Keratinocyte (primary cell): ENCODE measurements at regions not wholly inside any gene's neighbourhood (a gene's known extent, or its start where the extent isn't known, plus 50 kb on each side); places are given as distances from the start of the nearest gene placed in this dataset.
"Not testable (repeated sequence)": the region's sequence is repeated elsewhere in the genome, so short reads cannot be mapped to it uniquely, and the experiment has no call there.

ENCODE experiments used
- DNase-seq: peaks from one replicate; pipeline ENCODE4 v3.0.0-alpha.2; 2011; ENCODE audit warnings: low read depth, missing footprints, low spot score
- FAIRE-seq: peaks from 2 replicates; lab custom pipeline; 2011; peaks lifted over from hg19 to GRCh38; lab: Jason Lieb, UNC
- H2AFZ ChIP-seq: 2 replicates; pipeline ENCODE4 v1.6.0; 2012; ENCODE audit warnings: low read length, control low read depth, inconsistent platforms; ENCODE audit not compliant: control insufficient read depth
- H3K27ac ChIP-seq: 2 replicates; pipeline ENCODE4 v1.5.1; 2011; ENCODE audit warnings: low read length; ENCODE audit not compliant: control insufficient read depth, insufficient read depth
- H3K27me3 ChIP-seq: 3 replicates; pipeline ENCODE4 v1.6.0; 2011; ENCODE audit warnings: low read length; ENCODE audit not compliant: control insufficient read depth, insufficient read depth; ENCODE audit errors: extremely low read depth
- H3K36me3 ChIP-seq, 2 experiments: 2 replicates in 1 of 2; 3 replicates in 1 of 2; pipeline ENCODE4 v1.5.1; 2011; ENCODE audit warnings: low read length in 2 of 2, mild to moderate bottlenecking in 1 of 2; ENCODE audit not compliant: control insufficient read depth in 2 of 2, insufficient read depth in 2 of 2; ENCODE audit errors: extremely low read depth in 1 of 2
- H3K4me1 ChIP-seq: 3 replicates; pipeline ENCODE4 v1.5.1; 2011; ENCODE audit warnings: low read length; ENCODE audit not compliant: control insufficient read depth, insufficient read depth; ENCODE audit errors: extremely low read depth
- H3K4me2 ChIP-seq: 3 replicates; pipeline ENCODE4 v1.6.0; 2011; ENCODE audit warnings: low read depth, low read length; ENCODE audit not compliant: control insufficient read depth, insufficient read depth; ENCODE audit errors: extremely low read depth
- H3K4me3 ChIP-seq, 3 experiments: fragments of 200-600 bp in 1 of 3; sonication (generic) in 1 of 3; 2 replicates in 2 of 3; 3 replicates in 1 of 3; pipeline ENCODE4 v1.5.1; 2011 to 2016; ENCODE audit warnings: low read length in 3 of 3, mild to moderate bottlenecking in 3 of 3, control low read depth in 2 of 3, inconsistent platforms in 1 of 3, low read depth in 1 of 3, mixed read lengths in 1 of 3, mixed run types in 1 of 3, moderate library complexity in 1 of 3; ENCODE audit not compliant: control insufficient read depth in 2 of 3, insufficient read depth in 2 of 3; ENCODE audit errors: extremely low read depth in 1 of 3
- H3K79me2 ChIP-seq: 2 replicates; pipeline ENCODE4 v1.6.0; 2012; ENCODE audit warnings: low read length; ENCODE audit not compliant: control insufficient read depth, insufficient read depth
- H3K9ac ChIP-seq: 3 replicates; pipeline ENCODE4 v1.6.0; 2011; ENCODE audit warnings: low read length; ENCODE audit not compliant: control insufficient read depth, insufficient read depth; ENCODE audit errors: extremely low read depth
- H3K9me1 ChIP-seq: 3 replicates; pipeline ENCODE4 v1.6.0; 2011; ENCODE audit warnings: low read length; ENCODE audit not compliant: control insufficient read depth, insufficient read depth; ENCODE audit errors: extremely low read depth
- H3K9me3 ChIP-seq: 2 replicates; pipeline ENCODE4 v1.5.1; 2012; ENCODE audit warnings: low read depth, low read length; ENCODE audit not compliant: control insufficient read depth
- H4K20me1 ChIP-seq: 3 replicates; pipeline ENCODE4 v1.6.0; 2011; ENCODE audit warnings: low read length; ENCODE audit not compliant: control insufficient read depth, insufficient read depth; ENCODE audit errors: extremely low read depth
- EZH2 ChIP-seq: IDR thresholded peaks from one replicate; pipeline ENCODE4 v1.6.1; 2012; ENCODE audit warnings: inconsistent platforms, mild to moderate bottlenecking, low read length, moderate library complexity
- dilution Hi-C: fragments of 300-500 bp; cut with MboI; formaldehyde crosslinking; loops from one replicate; pipeline ENCODE4 v1.7.0; 2020; ENCODE audit warnings: low sequenced_read_pairs; ENCODE audit not compliant: extremely low pct_ligation_motif_present
- TF ChIP-seq, protein P1 (sequence below), 3 experiments: IDR thresholded peaks in 1 of 3; conservative IDR thresholded peaks in 1 of 3; optimal IDR thresholded peaks in 1 of 3; 2 replicates in 2 of 3; 3 replicates in 1 of 3; pipeline versions ENCODE3 to v1.5.1; 2011; ENCODE audit warnings: low read length in 3 of 3, mild to moderate bottlenecking in 3 of 3, moderate library complexity in 2 of 3, control low read depth in 1 of 3, inconsistent platforms in 1 of 3; ENCODE audit not compliant: insufficient read depth in 2 of 3; ENCODE audit errors: extremely low read depth in 1 of 3

- no peak for FAIRE-seq
- TF ChIP-seq, protein P1, sequence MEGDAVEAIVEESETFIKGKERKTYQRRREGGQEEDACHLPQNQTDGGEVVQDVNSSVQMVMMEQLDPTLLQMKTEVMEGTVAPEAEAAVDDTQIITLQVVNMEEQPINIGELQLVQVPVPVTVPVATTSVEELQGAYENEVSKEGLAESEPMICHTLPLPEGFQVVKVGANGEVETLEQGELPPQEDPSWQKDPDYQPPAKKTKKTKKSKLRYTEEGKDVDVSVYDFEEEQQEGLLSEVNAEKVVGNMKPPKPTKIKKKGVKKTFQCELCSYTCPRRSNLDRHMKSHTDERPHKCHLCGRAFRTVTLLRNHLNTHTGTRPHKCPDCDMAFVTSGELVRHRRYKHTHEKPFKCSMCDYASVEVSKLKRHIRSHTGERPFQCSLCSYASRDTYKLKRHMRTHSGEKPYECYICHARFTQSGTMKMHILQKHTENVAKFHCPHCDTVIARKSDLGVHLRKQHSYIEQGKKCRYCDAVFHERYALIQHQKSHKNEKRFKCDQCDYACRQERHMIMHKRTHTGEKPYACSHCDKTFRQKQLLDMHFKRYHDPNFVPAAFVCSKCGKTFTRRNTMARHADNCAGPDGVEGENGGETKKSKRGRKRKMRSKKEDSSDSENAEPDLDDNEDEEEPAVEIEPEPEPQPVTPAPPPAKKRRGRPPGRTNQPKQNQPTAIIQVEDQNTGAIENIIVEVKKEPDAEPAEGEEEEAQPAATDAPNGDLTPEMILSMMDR (optimal IDR thresholded peaks at IDR 0.05 in 1 of 3, IDR thresholded peaks at IDR 0.05 in 1 of 3, conservative IDR thresholded peaks at IDR 0.05 in 1 of 3; ENCODE audit: extremely low read depth in 1 of 3, insufficient read depth in 2 of 3, low read length in 3 of 3) = no peak
- no peak for TF ChIP-seq EZH2
- H3K4me1 ChIP-seq = no peaks in the 10 kb centered on the region
- H3K79me2 ChIP-seq = no peaks in the 10 kb centered on the region
- no peak overlapping the region for H2AFZ ChIP-seq
- no peaks in the 10 kb centered on the region for H3K9me1 ChIP-seq
- H3K27me3 ChIP-seq = no peaks in the 10 kb centered on the region
- no peak for DNase-seq
- no peak overlapping the region for H3K27ac ChIP-seq
- dilution Hi-C loops = no loop called here
- no peak overlapping the region for H3K4me3 ChIP-seq
- no peak overlapping the region for H3K4me2 ChIP-seq
- no peaks in the 10 kb centered on the region for H3K9me3 ChIP-seq
- no peaks in the 10 kb centered on the region for H4K20me1 ChIP-seq
- H3K9ac ChIP-seq = no peak overlapping the region
- H3K36me3 ChIP-seq = no peaks in the 10 kb centered on the region
These were observed 68.0 kb downstream of the LUZP4 start for GRCh38 chrX:115357326-115358120.

DNA sequence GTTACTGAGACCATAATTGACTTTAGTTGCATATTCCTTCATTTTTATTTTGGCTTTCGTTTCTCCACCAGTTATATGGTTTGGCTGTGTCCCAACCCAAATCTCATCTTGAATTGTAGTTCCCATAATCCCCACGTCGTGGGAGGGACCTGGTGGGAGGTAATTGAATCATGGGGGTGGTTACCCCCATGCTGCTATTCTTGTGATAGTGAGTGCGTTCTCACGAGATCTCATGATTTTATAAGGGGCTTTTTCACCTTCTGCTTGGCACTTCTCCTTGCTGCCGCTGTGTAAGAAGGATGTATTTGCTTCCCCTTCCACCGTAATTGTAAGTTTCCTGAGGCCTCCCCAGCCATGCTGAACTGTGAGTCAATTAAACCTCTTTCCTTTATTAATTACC lies 70.0 kb downstream of the LUZP4 start:
- H3K27me3 ChIP-seq, H3K4me1 ChIP-seq, H3K4me2 ChIP-seq, H3K9me1 ChIP-seq, H3K79me2 ChIP-seq, dilution Hi-C loops, H3K9me3 ChIP-seq, H4K20me1 ChIP-seq, DNase-seq, H3K36me3 ChIP-seq, H3K9ac ChIP-seq, FAIRE-seq, H2AFZ ChIP-seq, H3K4me3 ChIP-seq, H3K27ac ChIP-seq: not testable (repeated sequence)
